ENCODE measurements at regions not wholly inside any gene's neighbourhood (a gene's known extent, or its start where the extent isn't known, plus 50 kb on each side); places are given as distances from the start of the nearest gene placed in this dataset.
"Not testable (repeated sequence)": the region's sequence is repeated elsewhere in the genome, so short reads cannot be mapped to it uniquely, and the experiment has no call there.

DNA sequence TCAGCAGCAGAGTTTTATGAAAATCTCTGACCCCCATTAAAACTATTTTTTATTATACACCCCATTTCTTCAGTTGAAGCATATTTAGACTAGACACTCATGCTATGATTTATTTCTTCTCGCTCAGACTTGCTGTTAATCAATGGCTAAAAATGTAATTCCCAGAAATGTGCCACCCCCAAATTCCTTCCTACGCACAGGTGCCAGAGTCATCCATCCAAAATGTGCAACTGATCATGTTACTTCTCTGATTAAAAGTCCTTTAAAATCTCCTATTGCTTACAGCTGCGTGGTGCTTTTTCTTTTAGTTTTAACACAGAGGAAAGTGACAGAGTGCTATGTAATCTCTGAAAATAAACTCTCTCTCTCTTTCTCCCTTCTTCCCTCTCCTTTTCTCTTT lies 954.4 kb downstream of the NCAM2 start:
- in situ Hi-C loops (cut with HindIII; ENCODE audit: low pct_unique_long_range_greater_than_20kb, low sequenced_read_pairs): no loop called here

DNA sequence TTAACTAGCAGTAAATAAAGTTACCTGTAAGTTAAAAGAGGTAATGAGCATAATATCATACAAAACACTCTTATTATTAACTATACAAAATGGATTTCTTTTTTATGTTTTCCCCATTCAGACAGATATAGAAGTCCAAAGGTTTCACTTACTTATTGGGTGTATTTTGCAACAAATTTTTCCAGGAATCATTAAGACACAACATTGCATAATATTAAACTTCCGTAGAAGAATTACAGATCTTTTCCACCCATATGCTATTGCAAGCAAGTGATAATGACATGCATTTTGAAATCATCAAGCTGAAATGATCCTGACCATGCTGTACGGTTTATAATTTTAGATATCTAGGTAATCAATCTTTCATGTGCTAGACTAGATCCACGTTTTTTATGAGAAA lies 957.0 kb downstream of the NCAM2 start:
- in situ Hi-C loops (cut with HindIII; ENCODE audit: low pct_unique_long_range_greater_than_20kb, low sequenced_read_pairs): no loop called here
- no peak for DNase-seq (ENCODE audit: low read depth)

More for the DNA sequence above, 954.4 kb downstream of the NCAM2 start:
- no peak for DNase-seq (ENCODE audit: low read depth)

DNA sequence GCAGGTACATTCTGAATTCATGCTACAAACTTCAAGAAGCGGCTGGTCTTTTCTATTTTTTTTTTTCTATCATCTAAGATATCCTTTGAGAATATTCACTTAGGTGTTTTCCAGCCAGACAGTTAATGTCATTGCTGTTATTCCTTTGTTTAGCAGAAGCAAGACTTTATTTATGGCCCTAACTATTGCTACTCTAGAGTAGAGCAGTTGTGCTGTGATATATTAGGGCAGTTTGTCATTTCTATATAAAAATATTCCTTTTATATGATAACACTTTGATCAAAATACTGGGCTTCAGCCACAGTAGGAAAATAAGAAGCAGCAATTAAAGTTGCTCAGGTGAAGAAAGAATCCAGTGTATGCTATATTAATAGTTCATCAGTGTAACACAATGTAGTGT lies 959.3 kb downstream of the NCAM2 start:
- DNase-seq (ENCODE audit: low read depth): no peak
- in situ Hi-C loops (cut with HindIII; ENCODE audit: low pct_unique_long_range_greater_than_20kb, low sequenced_read_pairs): no loop called here

DNA sequence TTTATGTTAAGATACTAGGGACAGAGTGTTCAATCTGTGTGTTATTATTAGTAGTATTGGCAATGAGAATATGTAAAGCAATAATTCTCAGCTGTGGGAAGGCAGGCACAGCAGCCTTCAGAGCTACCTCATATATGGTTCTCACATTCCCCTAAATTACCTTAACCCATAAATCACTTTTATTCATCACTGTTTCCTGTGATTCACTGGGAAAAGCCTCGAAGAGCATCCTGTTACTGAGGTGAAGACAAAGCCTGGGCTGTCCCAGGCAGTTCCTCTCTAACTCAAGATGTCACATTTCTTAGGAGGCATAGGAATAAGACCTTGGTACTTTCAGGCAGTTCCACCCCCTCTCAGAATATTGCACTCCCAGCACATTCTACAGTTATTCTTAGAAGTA lies 965.7 kb downstream of the NCAM2 start:
- DNase-seq (ENCODE audit: low read depth): no peak
- in situ Hi-C loops (cut with HindIII; ENCODE audit: low pct_unique_long_range_greater_than_20kb, low sequenced_read_pairs): no loop called here

DNA sequence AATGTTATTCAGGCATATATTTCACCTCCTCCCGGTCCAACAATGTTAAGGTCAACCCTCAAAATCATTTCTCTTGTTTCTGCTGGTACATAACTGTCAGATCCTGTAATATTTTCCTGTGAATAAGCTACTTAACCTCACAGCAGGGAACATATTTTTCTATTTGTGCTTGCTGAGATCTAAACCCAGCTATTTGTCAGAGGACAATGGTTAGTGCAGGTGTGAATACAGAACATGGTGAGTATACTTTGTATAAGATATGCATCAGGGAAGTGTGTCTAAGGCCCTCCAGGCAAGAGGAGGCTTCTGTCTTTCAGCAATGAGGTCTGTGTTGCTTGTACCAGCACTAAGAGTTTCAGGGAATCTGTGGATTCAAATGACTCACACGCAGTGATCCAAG lies 970.6 kb downstream of the NCAM2 start:
- in situ Hi-C loops (cut with HindIII; ENCODE audit: low pct_unique_long_range_greater_than_20kb, low sequenced_read_pairs): no loop called here
- no peak for DNase-seq (ENCODE audit: low read depth)

DNA sequence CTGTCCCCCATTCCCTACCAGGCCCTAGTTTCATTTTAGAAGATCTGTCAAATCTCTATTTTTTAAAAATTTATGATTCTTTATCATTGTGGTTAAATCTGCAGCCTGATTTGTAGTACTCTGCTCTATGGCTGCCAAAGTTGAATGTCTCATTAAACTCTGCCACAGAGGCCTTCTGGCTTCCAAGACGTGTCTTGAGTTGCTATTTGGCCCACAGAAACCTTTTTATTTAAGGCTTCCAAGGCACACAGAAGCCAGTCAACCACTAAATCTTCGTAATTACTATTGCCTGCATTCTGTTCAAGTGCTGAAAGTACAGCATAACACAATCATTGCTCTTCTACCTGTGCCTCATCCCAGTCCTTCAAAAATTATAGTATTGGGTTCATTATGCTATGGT lies 971.0 kb downstream of the NCAM2 start:
- DNase-seq (ENCODE audit: low read depth): no peak
- in situ Hi-C loops (cut with HindIII; ENCODE audit: low pct_unique_long_range_greater_than_20kb, low sequenced_read_pairs): no loop called here

DNA sequence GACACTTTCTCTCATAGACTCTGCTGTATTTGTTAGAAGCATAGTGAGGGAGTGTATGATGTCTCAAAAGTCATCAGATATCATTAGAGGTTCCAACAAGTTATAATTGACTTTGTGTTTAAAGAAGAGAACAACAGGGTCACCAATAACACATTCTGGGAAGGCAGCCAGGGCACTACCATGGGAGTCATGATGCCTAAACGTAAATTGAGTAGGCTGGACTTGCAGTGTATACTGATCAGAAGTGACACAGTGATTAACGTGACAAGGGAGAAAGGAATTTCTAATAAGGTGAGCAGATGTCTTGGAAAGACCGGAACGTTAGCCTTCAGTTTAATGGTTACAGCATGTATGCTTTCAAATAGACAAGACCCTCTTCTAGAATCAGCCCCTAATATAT lies 973.2 kb downstream of the NCAM2 start:
- in situ Hi-C loops (cut with HindIII; ENCODE audit: low pct_unique_long_range_greater_than_20kb, low sequenced_read_pairs): no loop called here
- no peak for DNase-seq (ENCODE audit: low read depth)

DNA sequence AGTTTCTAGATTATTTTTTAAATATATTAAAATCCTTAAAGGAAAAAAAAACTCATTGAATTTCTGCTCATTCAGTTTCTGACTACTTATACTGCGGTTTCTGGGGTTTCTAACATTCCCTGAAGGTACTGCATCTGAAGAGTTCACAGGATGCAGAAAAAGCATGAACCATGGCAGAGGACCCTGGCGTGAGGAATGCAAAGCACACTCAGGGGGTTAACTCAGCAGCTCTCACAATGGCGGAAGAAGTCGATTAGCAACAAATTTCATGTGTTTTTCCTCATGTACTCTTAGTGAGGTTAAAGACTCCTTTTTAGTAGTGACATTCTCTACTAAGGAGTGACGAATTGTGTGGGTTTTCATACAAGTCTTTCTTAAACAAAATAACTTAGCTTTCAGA lies 975.6 kb downstream of the NCAM2 start:
- no peak for DNase-seq (ENCODE audit: low read depth)
- in situ Hi-C loops (cut with HindIII; ENCODE audit: low pct_unique_long_range_greater_than_20kb, low sequenced_read_pairs): no loop called here

DNA sequence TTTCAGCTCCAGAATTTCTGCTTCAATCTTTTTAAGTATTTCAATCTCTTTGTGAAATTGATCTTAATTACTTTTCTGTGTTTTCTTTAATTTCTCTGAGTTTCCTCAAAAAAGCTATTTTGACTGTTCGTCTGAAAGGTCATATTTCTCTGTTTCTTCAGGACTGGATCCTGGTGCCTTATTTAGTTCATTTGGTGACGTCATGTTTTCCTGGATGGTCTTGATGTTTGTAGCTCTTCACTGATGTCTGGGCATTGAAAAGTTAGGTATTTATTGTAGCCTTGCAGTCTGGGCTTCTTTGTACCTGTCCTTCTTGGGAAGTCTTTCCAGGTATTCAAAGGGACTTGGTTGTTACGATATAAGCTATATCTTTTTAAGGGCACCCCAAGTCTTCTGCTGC lies 998.7 kb downstream of the NCAM2 start:
- in situ Hi-C loops (cut with HindIII; ENCODE audit: low pct_unique_long_range_greater_than_20kb, low sequenced_read_pairs): no loop called here

DNA sequence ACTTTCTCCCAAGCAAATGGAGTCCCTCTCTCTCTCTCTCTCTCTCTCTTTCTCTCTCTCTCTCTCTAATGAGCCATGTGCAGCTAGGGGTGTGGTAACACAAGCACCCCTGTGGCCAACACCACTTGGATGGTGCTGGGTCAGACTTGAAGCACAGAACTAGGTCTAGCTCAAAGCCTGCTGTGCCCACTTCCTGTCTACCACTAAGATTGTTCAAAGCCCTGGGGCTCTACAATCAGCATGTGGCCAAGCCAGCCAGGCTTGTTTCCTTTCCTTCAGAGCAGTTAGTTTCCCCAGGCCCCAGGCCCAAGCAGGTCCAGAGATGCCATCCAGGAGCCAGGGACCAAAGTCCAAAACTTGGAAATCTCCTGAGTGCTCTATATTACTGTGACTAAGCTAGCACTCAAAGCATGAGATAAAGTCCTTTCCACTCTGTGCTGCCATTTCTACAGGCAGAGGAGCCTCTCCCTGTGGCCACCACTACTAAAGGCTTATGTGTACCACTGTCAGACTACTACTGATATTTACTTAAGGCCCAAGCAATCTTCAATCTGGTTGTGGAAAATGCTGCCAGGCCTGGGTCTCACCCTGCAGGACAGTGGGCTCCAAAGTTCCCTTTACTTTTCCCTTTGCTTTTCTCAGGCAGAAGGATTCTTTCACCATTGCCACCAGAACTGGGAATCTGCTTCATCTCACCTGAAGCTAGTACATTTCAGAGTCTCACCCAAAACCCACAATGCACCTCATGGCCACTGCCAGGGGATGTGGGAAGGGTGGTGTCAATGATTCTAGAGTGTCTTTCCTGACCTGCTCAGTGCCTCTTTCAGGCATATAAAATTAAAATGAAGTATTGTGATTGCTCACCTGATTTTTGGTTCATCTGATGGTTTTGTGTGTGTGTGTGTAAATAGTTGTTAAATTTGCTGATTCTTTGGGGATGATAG lies 999.5 kb downstream of the NCAM2 start:
- in situ Hi-C loops (cut with HindIII; ENCODE audit: low pct_unique_long_range_greater_than_20kb, low sequenced_read_pairs): no loop called here

More for the DNA sequence above, 998.7 kb downstream of the NCAM2 start:
- DNase-seq (ENCODE audit: low read depth): no peak

DNA sequence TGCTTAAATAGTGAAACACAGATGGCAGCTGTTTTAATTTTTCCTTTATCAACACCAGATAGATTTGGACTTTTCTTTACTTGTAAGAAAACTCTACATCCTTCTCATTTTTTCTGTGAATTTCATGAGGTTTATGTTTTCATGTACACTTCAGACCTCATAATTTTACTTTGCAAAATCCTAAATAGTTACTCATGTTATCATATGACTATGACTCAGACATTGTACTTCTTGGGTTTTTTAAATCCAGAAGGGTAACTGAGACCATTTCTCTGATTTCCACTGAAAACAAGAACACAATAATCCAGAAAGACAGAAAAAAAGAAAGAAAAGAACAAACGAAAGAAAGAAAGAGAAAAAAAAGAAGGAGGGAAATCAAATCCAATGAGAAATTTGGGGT lies 1021.6 kb downstream of the NCAM2 start:
- in situ Hi-C loops (cut with HindIII; ENCODE audit: low pct_unique_long_range_greater_than_20kb, low sequenced_read_pairs): no loop called here
- DNase-seq (ENCODE audit: low read depth): no peak

More for the DNA sequence above, 999.5 kb downstream of the NCAM2 start:
- no peak for DNase-seq (ENCODE audit: low read depth)

DNA sequence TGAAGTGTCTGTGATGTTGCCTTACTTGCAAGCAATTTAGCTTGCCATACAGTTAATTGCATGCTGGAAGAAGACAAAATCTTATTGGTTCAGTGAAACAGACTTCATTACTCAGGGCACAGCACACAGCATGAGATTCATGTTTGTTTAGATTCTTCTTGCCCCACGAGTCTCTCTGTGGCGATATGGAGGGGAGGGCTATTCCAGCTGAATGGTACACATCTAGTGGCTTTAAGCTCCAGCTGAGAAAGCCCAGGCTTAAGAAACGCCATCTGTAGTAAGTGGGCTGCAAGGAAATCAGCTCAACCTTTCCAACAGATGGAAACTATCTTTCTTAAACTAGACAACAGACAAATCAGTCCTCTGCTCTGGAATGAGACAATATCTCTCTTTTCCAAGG lies 1022.0 kb downstream of the NCAM2 start:
- in situ Hi-C loops (cut with HindIII; ENCODE audit: low pct_unique_long_range_greater_than_20kb, low sequenced_read_pairs): no loop called here
- DNase-seq (ENCODE audit: low read depth): no peak

DNA sequence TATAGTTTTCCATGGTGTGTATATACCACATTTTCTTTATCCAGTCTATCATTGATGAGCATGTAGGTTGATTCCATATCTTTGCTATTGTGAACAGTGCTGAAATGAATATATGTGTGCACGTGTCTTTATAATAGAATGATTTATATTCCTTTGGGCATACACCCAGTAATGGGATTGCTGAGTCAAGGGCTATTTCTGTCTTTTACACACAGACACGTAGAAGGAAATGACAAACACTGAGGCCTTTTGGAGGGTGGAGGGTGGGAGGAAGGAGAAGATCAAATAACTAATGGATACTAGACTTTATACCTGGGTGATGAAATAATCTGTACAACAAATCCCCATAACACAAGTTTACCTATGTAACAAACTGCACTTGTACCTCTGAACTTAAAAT lies 1025.7 kb downstream of the NCAM2 start:
- DNase-seq (ENCODE audit: low read depth); in situ Hi-C loops (cut with HindIII; ENCODE audit: low pct_unique_long_range_greater_than_20kb, low sequenced_read_pairs): not testable (repeated sequence)

DNA sequence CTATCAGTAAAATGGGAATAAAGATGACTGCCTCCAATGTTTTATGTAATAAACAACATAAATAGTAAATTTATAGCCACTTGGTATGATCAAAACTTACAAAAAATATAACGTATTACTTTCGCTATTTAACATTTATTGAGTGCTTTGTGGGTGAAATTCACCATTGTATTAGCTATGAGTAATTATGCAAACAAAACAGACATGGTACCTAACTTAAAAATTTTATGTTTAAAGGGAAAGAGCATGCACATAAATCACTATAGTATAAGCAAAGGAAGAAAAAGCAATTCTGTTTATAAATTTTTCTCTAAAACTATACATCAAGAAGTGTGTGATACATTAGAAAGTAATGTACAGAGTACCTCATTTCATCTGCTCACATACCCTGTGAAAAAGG lies 1046.2 kb downstream of the NCAM2 start:
- in situ Hi-C loops (cut with HindIII; ENCODE audit: low pct_unique_long_range_greater_than_20kb, low sequenced_read_pairs): no loop called here

DNA sequence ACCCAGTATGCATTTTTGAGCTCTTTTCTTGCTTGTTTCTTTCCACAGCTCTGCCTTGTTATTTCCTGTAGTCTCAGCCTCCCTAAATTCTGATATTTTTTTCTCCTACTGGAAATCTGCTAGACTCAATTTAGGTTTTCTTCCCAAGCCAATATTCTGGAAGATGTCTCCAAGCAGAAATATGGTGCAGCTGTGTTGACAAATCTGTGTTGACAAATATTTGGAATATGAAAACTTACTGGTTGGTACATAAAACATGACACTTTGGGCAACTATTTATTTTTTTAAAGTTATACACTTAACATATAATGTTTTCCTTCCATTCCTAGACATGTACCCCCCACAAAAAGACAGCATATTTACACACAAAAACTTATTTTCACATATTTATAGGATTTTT lies 1048.4 kb downstream of the NCAM2 start:
- in situ Hi-C loops (cut with HindIII; ENCODE audit: low pct_unique_long_range_greater_than_20kb, low sequenced_read_pairs): no loop called here

More for the DNA sequence above, 1046.2 kb downstream of the NCAM2 start:
- DNase-seq (ENCODE audit: low read depth): no peak

DNA sequence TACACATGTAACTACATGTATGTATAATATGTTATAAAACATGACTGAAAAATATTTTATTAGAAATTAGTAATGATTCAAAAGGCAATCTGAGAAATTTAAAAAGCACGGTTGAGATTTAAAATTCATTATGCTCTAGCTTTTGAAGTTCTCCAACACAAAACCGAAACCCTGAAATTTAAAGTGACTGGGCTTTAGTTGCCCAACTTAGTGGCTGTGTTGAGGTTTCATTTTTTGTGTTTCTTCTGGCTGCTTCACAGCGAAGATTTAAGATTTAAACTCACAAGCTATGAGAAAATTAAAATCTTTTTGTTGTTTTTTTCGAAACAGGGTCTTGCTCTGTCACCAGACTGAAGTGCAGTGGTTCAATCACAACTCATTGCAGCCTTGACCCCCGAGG lies 1058.7 kb downstream of the NCAM2 start:
- DNase-seq (ENCODE audit: low read depth): no peak
- in situ Hi-C loops (cut with HindIII; ENCODE audit: low pct_unique_long_range_greater_than_20kb, low sequenced_read_pairs): no loop called here

More for the DNA sequence above, 1048.4 kb downstream of the NCAM2 start:
- no peak for DNase-seq (ENCODE audit: low read depth)

DNA sequence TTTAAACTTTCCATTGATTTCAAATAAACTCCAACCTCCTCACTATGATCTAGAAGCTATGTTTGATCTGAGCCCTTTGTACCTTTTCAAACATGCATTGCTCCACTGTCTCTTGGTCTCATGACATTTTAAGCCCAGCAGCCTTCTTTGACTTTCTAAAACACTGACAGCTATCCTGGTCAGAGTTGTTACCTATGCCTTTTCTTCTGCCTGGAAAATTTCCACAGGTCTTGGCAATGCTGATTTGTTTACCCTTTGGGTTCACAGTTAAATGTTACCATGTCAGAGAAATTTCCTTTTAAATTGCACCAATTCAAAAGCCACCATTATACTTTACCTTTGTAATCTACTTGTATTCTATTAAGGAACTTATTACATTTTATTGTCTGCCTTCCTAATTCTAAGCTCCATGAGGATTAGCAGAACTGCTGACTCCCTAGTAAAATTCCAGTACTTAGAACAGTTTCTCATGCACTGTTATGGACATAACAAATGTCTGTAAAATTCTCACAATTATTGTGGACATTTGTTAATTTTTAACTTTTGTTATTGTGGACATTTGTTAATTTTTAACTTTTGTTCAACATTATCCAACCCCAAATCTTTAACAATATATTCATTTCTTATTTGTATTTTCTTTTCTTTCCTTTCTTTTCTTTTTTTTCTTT lies 1064.4 kb downstream of the NCAM2 start:
- no peak for DNase-seq (ENCODE audit: low read depth)
- in situ Hi-C loops (cut with HindIII; ENCODE audit: low pct_unique_long_range_greater_than_20kb, low sequenced_read_pairs): no loop called here

DNA sequence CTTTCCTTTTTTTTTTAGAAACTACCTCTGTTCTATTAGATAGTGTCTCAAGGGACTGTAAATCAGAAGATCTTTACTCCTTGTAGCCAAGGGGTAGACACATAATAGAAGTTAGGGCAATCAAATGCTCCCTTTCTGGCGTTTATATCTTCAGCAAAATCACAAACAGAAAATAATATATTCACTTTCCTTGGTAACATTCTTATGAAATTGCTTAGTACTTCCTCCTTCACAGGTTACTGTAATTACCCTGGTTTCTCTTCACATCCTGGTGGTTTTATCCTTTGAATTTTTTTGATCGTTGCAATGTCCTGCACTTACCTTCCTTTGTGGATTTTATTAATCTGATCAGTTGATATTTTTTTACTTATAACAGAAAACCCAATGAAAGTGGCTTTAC lies 1064.9 kb downstream of the NCAM2 start:
- DNase-seq (ENCODE audit: low read depth): no peak
- in situ Hi-C loops (cut with HindIII; ENCODE audit: low pct_unique_long_range_greater_than_20kb, low sequenced_read_pairs): no loop called here

DNA sequence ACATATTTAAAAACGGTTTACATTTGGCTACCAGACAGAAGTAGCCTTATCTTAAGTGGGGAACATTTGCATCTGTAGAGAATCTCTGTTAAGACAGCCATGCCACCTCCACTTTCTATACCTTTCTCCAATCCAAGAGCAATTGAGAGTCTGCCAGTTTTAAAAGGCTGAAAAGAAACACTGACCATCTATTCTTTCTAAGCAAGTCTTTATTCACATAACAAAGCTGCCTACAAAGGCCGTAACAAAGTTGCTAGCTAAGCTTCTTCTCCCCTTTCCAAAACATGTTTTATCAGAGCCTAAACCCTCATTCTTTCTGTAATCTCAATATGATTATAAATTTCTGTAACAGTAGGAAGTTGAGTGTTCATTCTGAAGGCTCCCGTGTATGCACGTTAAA lies 1078.3 kb downstream of the NCAM2 start:
- in situ Hi-C loops (cut with HindIII; ENCODE audit: low pct_unique_long_range_greater_than_20kb, low sequenced_read_pairs): no loop called here
- DNase-seq (ENCODE audit: low read depth): no peak

DNA sequence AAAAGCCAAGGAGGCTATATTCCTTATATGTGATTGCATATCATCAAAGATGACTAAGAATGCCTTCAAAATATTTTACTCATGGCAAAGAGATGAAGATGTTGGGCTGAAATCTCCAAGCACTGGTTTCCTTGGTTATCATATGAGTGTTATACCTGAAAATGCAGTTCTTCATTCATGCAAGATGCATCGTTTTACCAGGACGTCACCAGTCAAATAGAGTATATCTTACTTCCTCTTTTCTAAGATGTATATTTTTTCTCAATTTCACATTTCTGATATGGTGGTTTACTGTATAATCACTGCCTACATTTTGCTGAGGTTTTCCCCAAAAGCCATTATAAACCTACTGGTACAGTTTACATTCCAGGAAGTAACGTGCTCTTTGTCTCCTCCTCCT lies 1085.7 kb downstream of the NCAM2 start:
- no peak for DNase-seq (ENCODE audit: low read depth)
- in situ Hi-C loops (cut with HindIII; ENCODE audit: low pct_unique_long_range_greater_than_20kb, low sequenced_read_pairs): no loop called here
